ENCODE measurements at regions not wholly inside any gene's neighbourhood (a gene's known extent, or its start where the extent isn't known, plus 50 kb on each side); places are given as distances from the start of the nearest gene placed in this dataset.

DNA sequence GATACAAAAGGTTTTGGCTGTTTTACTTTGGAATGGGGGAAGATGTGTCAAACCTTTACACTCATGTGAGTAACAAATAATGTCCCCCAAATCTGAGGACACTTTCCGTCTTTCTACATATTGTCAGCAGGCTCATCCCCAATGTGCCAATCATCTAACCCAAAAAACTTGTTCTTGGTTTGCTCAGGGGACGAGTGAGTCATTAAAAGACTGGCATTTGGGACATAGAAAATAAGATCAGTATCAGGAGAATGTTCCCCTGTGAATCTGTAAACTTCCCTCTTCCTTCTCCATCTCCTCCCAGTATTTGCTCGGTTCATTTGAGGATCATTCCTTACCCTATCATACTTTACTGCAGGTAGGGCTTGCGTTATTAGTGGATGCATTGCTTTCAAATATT lies 194.1 kb upstream of the RUNX1 start:
- TF ChIP-seq, protein P1, sequence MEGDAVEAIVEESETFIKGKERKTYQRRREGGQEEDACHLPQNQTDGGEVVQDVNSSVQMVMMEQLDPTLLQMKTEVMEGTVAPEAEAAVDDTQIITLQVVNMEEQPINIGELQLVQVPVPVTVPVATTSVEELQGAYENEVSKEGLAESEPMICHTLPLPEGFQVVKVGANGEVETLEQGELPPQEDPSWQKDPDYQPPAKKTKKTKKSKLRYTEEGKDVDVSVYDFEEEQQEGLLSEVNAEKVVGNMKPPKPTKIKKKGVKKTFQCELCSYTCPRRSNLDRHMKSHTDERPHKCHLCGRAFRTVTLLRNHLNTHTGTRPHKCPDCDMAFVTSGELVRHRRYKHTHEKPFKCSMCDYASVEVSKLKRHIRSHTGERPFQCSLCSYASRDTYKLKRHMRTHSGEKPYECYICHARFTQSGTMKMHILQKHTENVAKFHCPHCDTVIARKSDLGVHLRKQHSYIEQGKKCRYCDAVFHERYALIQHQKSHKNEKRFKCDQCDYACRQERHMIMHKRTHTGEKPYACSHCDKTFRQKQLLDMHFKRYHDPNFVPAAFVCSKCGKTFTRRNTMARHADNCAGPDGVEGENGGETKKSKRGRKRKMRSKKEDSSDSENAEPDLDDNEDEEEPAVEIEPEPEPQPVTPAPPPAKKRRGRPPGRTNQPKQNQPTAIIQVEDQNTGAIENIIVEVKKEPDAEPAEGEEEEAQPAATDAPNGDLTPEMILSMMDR (tag by site-specific recombination; IDR thresholded peaks at IDR 0.05): no peak
- no peak for TF ChIP-seq YY1 (tag by site-specific recombination; IDR thresholded peaks at IDR 0.05)

Measured in HEK293 (cell line).